ENCODE measurements at regions not wholly inside any gene's neighbourhood (a gene's known extent, or its start where the extent isn't known, plus 50 kb on each side); places are given as distances from the start of the nearest gene placed in this dataset.

DNA sequence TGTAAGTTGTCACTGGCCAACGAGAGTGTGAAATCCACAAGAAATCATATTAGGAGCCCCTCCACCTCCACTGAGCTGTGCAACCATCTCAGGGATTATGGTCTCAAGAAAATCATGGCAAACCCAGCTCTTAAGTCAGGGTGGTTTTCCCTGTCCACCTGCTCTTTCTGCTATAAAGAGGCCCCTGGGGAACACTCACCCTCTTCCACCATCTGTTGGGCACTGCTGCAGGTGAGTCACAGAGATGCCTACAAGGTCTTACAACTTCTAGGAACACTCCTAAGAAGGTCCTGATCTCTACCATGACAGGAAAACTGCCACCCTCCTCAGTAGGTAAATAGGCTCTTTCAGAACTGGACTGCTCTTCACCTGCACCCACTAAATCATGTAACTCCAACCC is 61.8 kb downstream of the DRD1 start:
- peak; percentile 13 for DNase-seq
- no peak overlapping the region for H3K4me3 ChIP-seq (ENCODE audit: low read length)
- H3K79me2 ChIP-seq (ENCODE audit: low read length), result no peaks in the 10 kb centered on the region
- H3K27ac ChIP-seq (ENCODE audit: low read length), result peak overlapping the region; percentile 80
- intact Hi-C loops (cut with micrococcal nuclease), result no loop called here
- ChIA-PET CTCF (no interaction called here), POLR2A (ENCODE audit: unreplicated experiment) (no interaction called here)
- no peaks in the 10 kb centered on the region for H3K27me3 ChIP-seq (ENCODE audit: low read length)
- H3K9me3 ChIP-seq (ENCODE audit: low read length), result no peaks in the 10 kb centered on the region
- H3F3A ChIP-seq (ENCODE audit: low read length, unreplicated experiment), result no peaks in the 10 kb centered on the region
- no peaks in the 10 kb centered on the region for H4K20me1 ChIP-seq (ENCODE audit: low read length)
- H3K4me2 ChIP-seq (ENCODE audit: low read length), result no peak overlapping the region
- no peak for ATAC-seq
- H3K4me1 ChIP-seq (ENCODE audit: insufficient read depth, low read length), result peaks cover 67% of the 10 kb centered on the region
- no peak overlapping the region for H3K9ac ChIP-seq (ENCODE audit: low read length)
- no peaks in the 10 kb centered on the region for H3K9me2 ChIP-seq (replicated peaks; ENCODE audit: low read length)
- H2AFZ ChIP-seq (ENCODE audit: low read length), result no peak overlapping the region
- no peaks in the 10 kb centered on the region for H3K36me3 ChIP-seq (ENCODE audit: low read depth, low read length)
- no TSS peak for BruUV-seq (replicated peaks)
- TF ChIP-seq EZH2phosphoT487 (IDR thresholded peaks at IDR 0.05; ENCODE audit: borderline replicate concordance, low read length) (no peak), EZH2 (IDR thresholded peaks at IDR 0.05; ENCODE audit: low read length, unreplicated experiment) (no peak)
- TF ChIP-seq, protein P1, sequence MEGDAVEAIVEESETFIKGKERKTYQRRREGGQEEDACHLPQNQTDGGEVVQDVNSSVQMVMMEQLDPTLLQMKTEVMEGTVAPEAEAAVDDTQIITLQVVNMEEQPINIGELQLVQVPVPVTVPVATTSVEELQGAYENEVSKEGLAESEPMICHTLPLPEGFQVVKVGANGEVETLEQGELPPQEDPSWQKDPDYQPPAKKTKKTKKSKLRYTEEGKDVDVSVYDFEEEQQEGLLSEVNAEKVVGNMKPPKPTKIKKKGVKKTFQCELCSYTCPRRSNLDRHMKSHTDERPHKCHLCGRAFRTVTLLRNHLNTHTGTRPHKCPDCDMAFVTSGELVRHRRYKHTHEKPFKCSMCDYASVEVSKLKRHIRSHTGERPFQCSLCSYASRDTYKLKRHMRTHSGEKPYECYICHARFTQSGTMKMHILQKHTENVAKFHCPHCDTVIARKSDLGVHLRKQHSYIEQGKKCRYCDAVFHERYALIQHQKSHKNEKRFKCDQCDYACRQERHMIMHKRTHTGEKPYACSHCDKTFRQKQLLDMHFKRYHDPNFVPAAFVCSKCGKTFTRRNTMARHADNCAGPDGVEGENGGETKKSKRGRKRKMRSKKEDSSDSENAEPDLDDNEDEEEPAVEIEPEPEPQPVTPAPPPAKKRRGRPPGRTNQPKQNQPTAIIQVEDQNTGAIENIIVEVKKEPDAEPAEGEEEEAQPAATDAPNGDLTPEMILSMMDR (conservative IDR thresholded peaks at IDR 0.05; ENCODE audit: low read depth, low read length), result no peak

DNA sequence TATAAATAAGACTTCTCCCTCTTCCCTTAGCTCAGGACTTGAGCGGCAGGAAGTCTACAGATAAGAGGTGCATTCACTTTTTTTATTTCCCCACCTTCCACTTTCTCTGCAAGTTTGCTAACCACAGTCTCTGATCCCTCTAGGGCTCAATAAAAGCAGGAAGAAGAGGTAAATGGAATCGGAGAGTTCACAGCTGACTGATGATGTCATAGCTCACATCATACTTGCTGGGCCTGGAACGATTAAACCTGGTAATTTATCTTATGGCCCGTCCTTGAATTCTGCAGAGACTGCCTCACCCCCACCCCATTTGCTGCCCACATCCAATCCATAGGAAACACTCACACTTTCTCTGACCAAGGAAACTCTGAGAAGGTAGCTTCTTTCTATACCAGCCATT is 62.9 kb downstream of the DRD1 start:
- DNase-seq, result no peak
- ATAC-seq, result no peak
- no peaks in the 10 kb centered on the region for H3K79me2 ChIP-seq (ENCODE audit: low read length)
- H3K9ac ChIP-seq (ENCODE audit: low read length), result no peak overlapping the region
- H2AFZ ChIP-seq (ENCODE audit: low read length), result no peak overlapping the region
- no peaks in the 10 kb centered on the region for H4K20me1 ChIP-seq (ENCODE audit: low read length)
- TF ChIP-seq, protein P1 (conservative IDR thresholded peaks at IDR 0.05; ENCODE audit: low read depth, low read length), result no peak
- TF ChIP-seq EZH2phosphoT487 (IDR thresholded peaks at IDR 0.05; ENCODE audit: borderline replicate concordance, low read length) (no peak), EZH2 (IDR thresholded peaks at IDR 0.05; ENCODE audit: low read length, unreplicated experiment) (no peak)
- no peak overlapping the region for H3K4me2 ChIP-seq (ENCODE audit: low read length)
- peaks cover 60% of the 10 kb centered on the region for H3K4me1 ChIP-seq (ENCODE audit: insufficient read depth, low read length)
- no peak overlapping the region for H3K4me3 ChIP-seq (ENCODE audit: low read length)
- H3K27ac ChIP-seq (ENCODE audit: low read length), result no peak overlapping the region
- no peaks in the 10 kb centered on the region for H3K36me3 ChIP-seq (ENCODE audit: low read depth, low read length)
- no peaks in the 10 kb centered on the region for H3K9me3 ChIP-seq (ENCODE audit: low read length)
- ChIA-PET POLR2A (ENCODE audit: unreplicated experiment) (no interaction called here), CTCF (no interaction called here)
- intact Hi-C loops (cut with micrococcal nuclease), result no loop called here
- no peaks in the 10 kb centered on the region for H3F3A ChIP-seq (ENCODE audit: low read length, unreplicated experiment)
- BruUV-seq (replicated peaks), result no TSS peak
- no peaks in the 10 kb centered on the region for H3K9me2 ChIP-seq (replicated peaks; ENCODE audit: low read length)
- H3K27me3 ChIP-seq (ENCODE audit: low read length), result no peaks in the 10 kb centered on the region

DNA sequence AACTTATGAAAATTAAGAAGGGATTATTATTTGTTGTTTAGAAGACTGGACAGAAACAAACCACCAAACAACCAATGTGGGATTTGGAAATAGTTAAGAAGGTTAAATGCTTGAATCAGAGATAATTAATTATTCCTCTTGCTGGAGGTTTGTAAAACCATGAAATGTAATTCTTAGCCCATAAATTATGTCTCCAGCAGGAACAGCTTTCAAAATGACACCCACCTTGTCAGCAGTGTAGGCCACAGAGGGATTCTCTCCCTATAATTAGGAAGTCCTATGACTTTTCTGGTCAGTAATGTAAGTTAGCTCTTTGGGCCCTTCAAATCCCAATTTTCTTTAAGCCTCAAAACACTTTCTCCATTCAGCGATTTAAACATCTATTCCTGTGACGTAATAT is 63.3 kb downstream of the DRD1 start:
- Histone ChIP-seq H3K79me2 (ENCODE audit: low read length) (no peaks in the 10 kb centered on the region), H4K20me1 (ENCODE audit: low read length) (no peaks in the 10 kb centered on the region), H3K9me3 (ENCODE audit: low read length) (no peaks in the 10 kb centered on the region), H3K9me2 (replicated peaks; ENCODE audit: low read length) (no peaks in the 10 kb centered on the region), H3K27me3 (ENCODE audit: low read length) (no peaks in the 10 kb centered on the region), H3K4me2 (ENCODE audit: low read length) (no peak overlapping the region), H3K27ac (ENCODE audit: low read length) (no peak overlapping the region), H3K36me3 (ENCODE audit: low read depth, low read length) (no peaks in the 10 kb centered on the region), H2AFZ (ENCODE audit: low read length) (no peak overlapping the region), H3K4me1 (ENCODE audit: insufficient read depth, low read length) (peaks cover 57% of the 10 kb centered on the region), H3F3A (ENCODE audit: low read length, unreplicated experiment) (no peaks in the 10 kb centered on the region), H3K4me3 (ENCODE audit: low read length) (no peak overlapping the region), H3K9ac (ENCODE audit: low read length) (no peak overlapping the region)
- ChIA-PET CTCF (no interaction called here), POLR2A (ENCODE audit: unreplicated experiment) (no interaction called here)
- TF ChIP-seq, protein P1 (conservative IDR thresholded peaks at IDR 0.05; ENCODE audit: low read depth, low read length), result no peak
- TF ChIP-seq EZH2phosphoT487 (IDR thresholded peaks at IDR 0.05; ENCODE audit: borderline replicate concordance, low read length), result no peak
- no peak for TF ChIP-seq EZH2 (IDR thresholded peaks at IDR 0.05; ENCODE audit: low read length, unreplicated experiment)
- no peak for DNase-seq
- BruUV-seq (replicated peaks), result no TSS peak
- intact Hi-C loops (cut with micrococcal nuclease), result no loop called here
- no peak for ATAC-seq
